NCI-H2196 treated with DMSO at 0.1 percent for 48 hours (cell line): ENCODE measurements at regions not wholly inside any gene's neighbourhood (a gene's known extent, or its start where the extent isn't known, plus 50 kb on each side); places are given as distances from the start of the nearest gene placed in this dataset.

ENCODE experiments used
- DNase-seq: peaks from one replicate; lab custom pipeline; 2025; ENCODE audit not compliant: unreplicated experiment; lab: John Stamatoyannopoulos, UW

DNA sequence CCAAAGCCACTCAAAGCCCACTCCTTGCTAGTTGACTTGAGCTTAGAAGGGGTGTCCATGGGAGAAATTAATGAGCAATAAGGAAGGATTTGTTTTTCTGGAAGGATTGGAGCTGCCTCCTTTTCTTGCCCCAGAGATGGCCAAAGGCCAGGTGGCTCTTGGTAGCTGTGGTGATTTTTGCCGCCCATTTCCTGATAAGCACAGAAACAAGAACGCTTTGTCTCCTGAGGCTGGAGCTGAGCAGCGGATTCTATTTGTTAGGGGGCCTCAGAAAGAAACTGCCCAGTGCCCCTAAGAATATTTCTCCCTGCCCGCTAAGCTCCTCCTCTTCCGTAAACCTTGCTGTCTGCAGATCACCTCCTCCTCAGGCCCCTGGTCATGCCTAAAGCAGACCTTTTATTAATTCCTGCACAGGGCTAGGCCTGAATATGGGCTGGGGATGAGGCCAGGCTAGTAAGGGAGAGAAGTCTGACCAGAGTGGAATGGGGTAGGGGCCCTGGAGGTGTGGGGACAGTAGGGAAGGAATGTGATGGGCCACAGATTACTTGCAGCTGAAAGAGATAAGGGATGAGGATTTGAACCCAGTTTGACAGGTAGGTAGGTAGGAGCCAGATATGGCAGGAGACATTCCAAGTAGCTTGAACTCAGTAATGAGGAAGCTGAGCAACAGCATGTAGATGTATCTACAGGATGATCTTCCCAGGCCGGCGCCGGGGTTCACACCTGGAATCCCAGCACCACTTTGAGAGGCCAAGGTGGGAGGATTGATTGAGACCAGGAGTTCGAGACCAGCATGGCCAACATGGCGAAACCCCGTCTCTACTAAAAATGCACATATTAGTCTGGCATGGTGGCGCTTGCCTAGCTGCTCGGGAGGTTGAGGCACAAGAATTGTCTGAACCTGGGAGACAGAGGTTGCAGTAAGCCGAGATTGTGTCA, 71.2 kb upstream of the NAA20 start:
- DNase-seq: peak; percentile 26

DNA sequence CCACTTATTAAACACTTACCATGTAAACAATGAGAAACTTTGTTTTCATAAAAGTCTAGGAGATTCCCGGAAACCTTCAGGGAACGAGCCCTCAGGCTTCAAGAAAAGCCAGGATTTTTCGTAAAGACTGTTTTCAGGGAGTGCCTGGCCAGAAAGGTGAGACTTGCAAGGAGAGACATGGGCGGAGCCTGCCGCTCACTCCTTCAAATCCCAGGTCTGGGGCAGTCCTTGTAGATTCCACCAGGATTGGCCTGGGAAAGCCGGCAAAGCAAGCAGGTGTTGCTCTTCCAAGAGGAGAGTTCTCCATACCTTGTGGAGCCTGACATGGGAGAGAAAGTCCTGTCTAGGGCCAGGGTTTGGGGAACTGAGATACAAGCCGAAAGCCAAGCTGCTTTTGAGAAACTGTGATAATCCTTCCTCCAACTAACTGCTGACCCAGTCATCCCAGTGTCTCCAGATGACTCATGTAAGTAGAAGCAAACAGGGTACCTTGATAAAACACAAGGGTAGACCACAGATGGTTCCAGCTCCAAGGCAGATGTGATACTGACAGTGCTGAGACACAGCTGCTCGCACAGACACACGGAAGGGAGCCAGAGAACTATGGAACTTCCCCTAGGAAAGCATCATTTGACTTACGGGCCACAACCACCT, 69.4 kb upstream of the NAA20 start:
- no peak for DNase-seq

DNA sequence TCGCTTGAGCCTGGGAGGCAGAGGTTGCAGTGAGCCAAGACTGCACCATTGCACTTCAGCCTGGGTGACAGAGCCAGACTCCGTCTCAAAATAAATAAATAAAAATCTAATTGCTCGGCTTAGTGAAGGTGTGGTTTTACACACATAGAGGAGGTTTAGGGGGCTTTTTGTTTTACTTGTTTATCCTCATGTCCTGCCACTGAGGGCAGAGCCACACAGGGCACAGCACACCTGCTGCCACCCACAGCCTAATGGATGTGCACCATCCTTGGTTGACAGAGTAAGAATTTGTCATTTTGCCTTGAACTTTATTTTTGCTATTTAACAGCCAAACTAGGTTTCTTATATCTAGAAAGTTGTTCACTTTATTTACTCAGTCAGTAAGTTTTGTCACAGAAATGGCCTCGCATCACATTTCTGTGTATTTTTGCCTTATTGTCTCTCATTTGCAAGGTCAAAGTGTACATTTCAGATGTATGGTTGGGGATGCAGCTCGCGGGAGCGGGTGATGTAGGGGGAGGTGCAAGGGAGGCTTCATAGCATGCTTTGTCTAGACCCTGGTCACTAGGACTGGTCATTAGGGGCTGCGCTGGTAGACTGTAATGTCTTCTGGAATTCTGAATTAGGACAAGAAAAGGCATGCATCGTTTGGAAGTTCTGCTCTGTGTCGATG, 67.8 kb upstream of the NAA20 start:
- no peak for DNase-seq

- no peak for DNase-seq
Observed at GRCh38 chr20:19950042-19950441, 67.1 kb upstream of the NAA20 start.

DNA sequence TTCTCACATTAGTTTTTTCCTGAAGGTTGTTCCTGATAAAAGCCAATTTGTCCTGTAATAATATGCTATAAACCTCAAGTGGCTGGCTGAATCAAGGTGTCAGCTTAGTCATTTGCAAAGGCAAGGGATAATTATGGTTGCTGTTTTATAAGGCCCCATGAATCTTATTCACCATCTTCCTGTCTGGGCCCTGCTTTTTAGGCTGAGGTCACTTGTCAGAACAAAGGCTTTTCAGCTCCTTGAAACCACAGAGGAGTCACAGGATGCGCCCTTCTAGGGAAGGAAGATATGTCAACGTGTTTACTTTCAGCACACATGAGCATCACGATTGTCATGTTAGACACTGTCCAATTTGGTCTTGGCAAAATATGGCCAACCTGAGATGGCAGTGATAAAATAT, 64.8 kb upstream of the NAA20 start:
- no peak for DNase-seq

DNA sequence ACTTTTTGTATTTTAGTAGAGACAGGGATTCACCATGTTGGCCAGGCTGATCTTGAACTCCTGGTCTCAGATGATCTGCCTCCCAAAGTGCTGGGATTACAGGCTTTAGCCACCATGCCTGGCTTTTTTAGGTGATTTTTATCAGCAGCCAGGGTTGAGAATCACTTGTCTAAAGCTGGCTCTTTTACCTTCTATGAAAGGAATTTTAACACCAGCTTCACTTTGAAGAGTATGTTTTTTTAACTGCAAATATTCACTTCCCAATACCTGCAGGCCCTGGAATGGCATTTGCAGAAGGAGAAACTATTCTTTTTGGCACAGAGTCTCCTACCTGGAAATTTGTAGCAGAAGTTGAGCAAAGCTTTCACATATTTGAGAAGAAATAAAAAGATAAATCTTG, 63.6 kb upstream of the NAA20 start:
- DNase-seq: no peak

- DNase-seq: no peak
Observed at GRCh38 chr20:19956976-19957375, 60.2 kb upstream of the NAA20 start.

DNA sequence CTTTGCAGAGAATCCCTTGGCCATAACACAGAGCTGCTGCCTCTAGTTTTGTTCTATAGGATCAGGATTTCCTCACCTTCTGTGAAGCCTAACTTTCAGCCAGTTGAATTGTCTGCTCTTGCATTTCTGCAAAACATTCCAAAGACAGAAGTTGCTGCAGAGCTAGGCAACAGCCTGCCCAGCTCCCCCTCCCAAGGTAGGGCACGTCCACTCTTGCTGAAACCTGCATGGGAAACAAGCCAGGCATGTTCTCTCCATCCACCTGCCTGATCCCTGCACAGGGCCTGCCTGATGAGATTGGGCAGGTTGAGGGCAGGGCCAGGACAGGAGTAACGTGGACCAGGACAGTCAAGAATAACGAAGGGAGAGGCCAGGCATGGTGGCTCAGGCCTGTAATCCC, 58.9 kb upstream of the NAA20 start:
- DNase-seq: no peak

DNA sequence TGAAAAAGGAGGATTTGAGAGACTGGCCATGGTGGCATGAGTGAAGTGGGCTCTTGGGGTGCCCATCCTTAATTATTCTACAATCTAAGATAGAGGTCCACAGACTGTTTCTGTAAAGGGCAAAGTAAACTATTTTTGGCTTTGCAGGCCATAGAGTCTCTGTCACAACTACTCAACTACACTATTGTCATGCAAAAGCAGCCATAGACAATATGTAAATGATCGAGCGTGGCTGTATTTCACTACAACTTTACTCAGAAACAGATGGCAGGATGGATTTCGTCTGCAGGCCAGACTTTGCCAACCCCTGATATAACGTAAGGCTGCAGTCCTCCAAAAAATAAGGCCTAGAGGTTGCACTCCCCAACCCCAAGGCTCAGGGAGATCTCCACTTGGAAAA, 58.2 kb upstream of the NAA20 start:
- DNase-seq: no peak

GRCh38 chr20:19960745-19961144, 56.4 kb upstream of the NAA20 start:
- DNase-seq: no peak

DNA sequence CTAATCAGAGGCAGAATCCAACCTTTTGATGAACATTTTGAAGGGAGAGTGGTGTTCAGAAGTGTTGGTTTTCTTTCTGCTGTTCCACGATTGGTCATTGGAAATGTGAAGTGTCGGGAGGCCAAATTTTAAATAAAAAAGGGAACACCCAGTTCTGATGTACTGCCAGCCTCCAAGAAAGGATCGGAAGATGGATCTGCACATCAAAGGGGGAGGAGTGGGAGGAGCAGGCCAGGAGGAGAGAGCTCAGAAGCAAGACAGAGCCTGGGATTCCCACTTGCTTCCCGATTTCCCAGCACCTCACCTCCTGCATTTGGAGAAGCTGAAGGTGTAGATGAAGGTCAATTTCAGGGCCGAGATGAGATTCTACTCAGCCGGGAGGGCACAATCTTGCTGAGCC, 55.9 kb upstream of the NAA20 start:
- no peak for DNase-seq

DNA sequence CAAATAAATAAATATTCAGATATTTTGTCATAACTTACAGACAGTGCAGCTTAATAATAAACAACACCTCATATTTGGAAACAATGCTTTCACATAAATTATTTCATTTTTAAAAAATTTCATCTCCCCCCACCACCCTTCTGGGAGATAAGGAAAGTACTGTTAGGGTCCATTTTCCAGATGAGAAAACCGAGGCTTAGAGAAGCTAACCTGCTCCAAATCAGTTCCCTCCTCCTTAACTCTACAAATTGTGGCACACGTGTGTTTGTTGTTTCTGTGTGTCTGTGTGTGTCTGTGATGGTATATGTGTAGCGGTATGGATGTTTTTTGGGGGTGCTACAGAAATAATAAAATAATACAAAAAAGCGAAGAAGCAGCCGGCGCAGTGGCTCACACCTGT, 54.2 kb upstream of the NAA20 start:
- no peak for DNase-seq

- no peak for DNase-seq
Observed at GRCh38 chr20:19964289-19965265, 52.6 kb upstream of the NAA20 start.

GRCh38 chr20:19966840-19967239, 50.3 kb upstream of the NAA20 start:
- peak; percentile 19 for DNase-seq
